SK-N-SH (cell line): ENCODE measurements at regions not wholly inside any gene's neighbourhood (a gene's known extent, or its start where the extent isn't known, plus 50 kb on each side); places are given as distances from the start of the nearest gene placed in this dataset.
"Not testable (repeated sequence)": the region's sequence is repeated elsewhere in the genome, so short reads cannot be mapped to it uniquely, and the experiment has no call there.

Experiments
- CTCF ChIP-seq: fragments of 200-600 bp; sonication (generic); IDR thresholded peaks from 2 replicates; pipeline ENCODE4 v1.6.1; 2017; ENCODE audit warnings: antibody characterized with exemption, mild to moderate bottlenecking, moderate library complexity
- EP300 ChIP-seq, 2 experiments: IDR thresholded peaks; 2 replicates each; pipeline versions ENCODE4 v1.4.0 to v1.6.1; 2012; ENCODE audit warnings: borderline replicate concordance in 1 of 2, low read depth in 1 of 2, low read length in 1 of 2
- EZH2phosphoT487 ChIP-seq: fragments of 200-600 bp; sonication (generic); IDR thresholded peaks from 2 replicates; pipeline ENCODE4 v1.6.1; 2017; ENCODE audit warnings: low read depth, mixed run types, mild to moderate bottlenecking, antibody characterized with exemption, moderate library complexity, borderline replicate concordance
- FOSL2 ChIP-seq: IDR thresholded peaks from 2 replicates; pipeline ENCODE4 v1.4.0; 2012; ENCODE audit warnings: low read depth, mild to moderate bottlenecking, moderate library complexity, borderline replicate concordance
- FOXM1 ChIP-seq: IDR thresholded peaks from 2 replicates; pipeline ENCODE4 v1.4.0; 2012; ENCODE audit warnings: low read depth, mild to moderate bottlenecking
- NFIC ChIP-seq: IDR thresholded peaks from 2 replicates; pipeline ENCODE4 v1.4.0; 2012; ENCODE audit warnings: borderline replicate concordance
- POLR2AphosphoS5 ChIP-seq: IDR thresholded peaks from 2 replicates; pipeline ENCODE4 v1.6.1; 2012; ENCODE audit warnings: low read depth, low read length
- TAF1 ChIP-seq: IDR thresholded peaks from 2 replicates; pipeline ENCODE4 v1.6.1; 2012; ENCODE audit warnings: low read depth, mild to moderate bottlenecking, low read length, moderate library complexity, borderline replicate concordance
- YY1 ChIP-seq: IDR thresholded peaks from 2 replicates; pipeline ENCODE4 v1.4.0; 2012; ENCODE audit warnings: low read depth, mild to moderate bottlenecking
- ZBTB33 ChIP-seq: IDR thresholded peaks from 2 replicates; pipeline ENCODE4 v1.4.0; 2012; ENCODE audit warnings: low read depth, borderline replicate concordance
- TF ChIP-seq, protein P1 (sequence below): IDR thresholded peaks from 2 replicates; pipeline ENCODE4; 2012

- TF ChIP-seq CTCF; FOXM1; NFIC; ZBTB33; EP300 (IDR thresholded peaks at IDR 0.05; ENCODE audit: borderline replicate concordance in 1 of 2, low read depth in 1 of 2, low read length in 1 of 2); POLR2AphosphoS5; EZH2phosphoT487; TAF1; YY1; FOSL2: not testable (repeated sequence)
- TF ChIP-seq, protein P1, sequence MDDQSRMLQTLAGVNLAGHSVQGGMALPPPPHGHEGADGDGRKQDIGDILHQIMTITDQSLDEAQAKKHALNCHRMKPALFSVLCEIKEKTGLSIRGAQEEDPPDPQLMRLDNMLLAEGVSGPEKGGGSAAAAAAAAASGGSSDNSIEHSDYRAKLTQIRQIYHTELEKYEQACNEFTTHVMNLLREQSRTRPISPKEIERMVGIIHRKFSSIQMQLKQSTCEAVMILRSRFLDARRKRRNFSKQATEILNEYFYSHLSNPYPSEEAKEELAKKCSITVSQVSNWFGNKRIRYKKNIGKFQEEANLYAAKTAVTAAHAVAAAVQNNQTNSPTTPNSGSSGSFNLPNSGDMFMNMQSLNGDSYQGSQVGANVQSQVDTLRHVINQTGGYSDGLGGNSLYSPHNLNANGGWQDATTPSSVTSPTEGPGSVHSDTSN = not testable (repeated sequence)
These were observed 181.6 kb upstream of the THUMPD2 start for GRCh38 chr2:39960681-39961080.
